ENCODE measurements at regions not wholly inside any gene's neighbourhood (a gene's known extent, or its start where the extent isn't known, plus 50 kb on each side); places are given as distances from the start of the nearest gene placed in this dataset.
A peak's percentile ranks its signal among the peaks of the same experiment; 100 is the strongest.

DNA sequence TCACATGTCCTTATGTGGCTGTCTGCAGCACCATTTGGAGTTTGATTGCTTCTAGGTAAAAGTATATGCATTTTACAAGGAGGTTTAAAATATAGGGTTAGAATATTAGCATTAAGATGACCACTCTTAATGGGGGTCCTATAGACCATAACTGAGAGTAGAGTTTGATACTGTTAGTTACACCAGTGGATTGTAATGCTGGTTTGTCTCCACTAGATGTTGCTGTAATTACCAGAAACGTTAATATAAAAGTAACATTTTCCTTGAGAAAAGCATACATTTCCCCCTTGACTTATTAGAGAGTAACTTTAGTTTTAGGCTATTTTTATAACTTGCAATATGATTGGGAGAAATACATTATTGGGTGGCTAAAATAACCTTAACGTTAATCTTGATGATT, 93.0 kb downstream of the ZXDA start:
- DNase-seq, result peak; percentile 15
- Histone ChIP-seq H4K20me1 (ENCODE audit: insufficient read depth) (no peaks in the 10 kb centered on the region), H3K27ac (no peak overlapping the region), H2AFZ (no peak overlapping the region), H3K9me2 (ENCODE audit: insufficient read depth) (no peaks in the 10 kb centered on the region), H3K79me2 (ENCODE audit: insufficient read depth) (no peaks in the 10 kb centered on the region), H3K4me3 (no peak overlapping the region), H3K9me3 (ENCODE audit: low read depth) (no peaks in the 10 kb centered on the region), H3K4me2 (ENCODE audit: unreplicated experiment) (no peak overlapping the region), H3K9ac (no peak overlapping the region), H3K4me1 (ENCODE audit: insufficient read depth) (0 out of 2 replicates have a peak, but pooled peaks cover 4% of the 10 kb centered on the region), H3K27me3 (replicated peaks; ENCODE audit: insufficient read depth) (no peaks in the 10 kb centered on the region), H3K36me3 (ENCODE audit: low read depth) (no peaks in the 10 kb centered on the region), H3F3A (ENCODE audit: insufficient read depth) (no peaks in the 10 kb centered on the region)
- 11 to 29% methylated on average over 2 of the region's 2 CpGs for WGBS, 2 experiments (ENCODE audit: low coverage in 1 of 2, low lambda C conversion rate in 2 of 2, missing lambda C conversion rate in 2 of 2)
- in situ Hi-C loops (cut with MboI), result loop anchor here (10.0 to 25.0 kb wide), 3 partner anchors 117 to 255 kb away; no protein-coding TSS in a partner anchor
- TF ChIP-seq EZH2phosphoT487 (IDR thresholded peaks at IDR 0.05; ENCODE audit: insufficient read depth, low read depth) (no peak), EZH2 (IDR thresholded peaks at IDR 0.05; ENCODE audit: insufficient read depth, poor library complexity, severe bottlenecking) (no peak)

DNA sequence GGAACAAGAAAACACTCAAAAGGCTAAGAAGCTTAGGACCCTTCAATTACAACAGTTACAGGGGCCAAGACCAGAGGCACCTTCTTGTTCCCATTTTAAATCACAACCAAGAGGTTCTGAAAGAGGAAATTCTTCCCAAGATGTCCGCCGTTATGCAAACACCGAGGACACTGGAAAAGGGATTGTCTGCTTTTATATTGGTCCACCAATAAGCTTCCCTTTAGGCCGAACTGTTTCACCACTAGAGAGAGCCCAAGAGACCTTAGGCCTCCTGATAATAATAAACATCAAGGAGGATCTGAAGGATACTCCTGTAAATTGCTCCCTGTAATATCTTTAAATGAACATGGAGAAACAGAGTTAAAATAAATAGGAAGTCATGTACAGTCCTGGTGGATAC, 92.6 kb upstream of the NLRP2B start:
- WGBS, 2 experiments (ENCODE audit: low coverage in 1 of 2, low lambda C conversion rate in 2 of 2, missing lambda C conversion rate in 2 of 2), result 58 to 65% methylated on average over 4 of the region's 4 CpGs
- H3F3A ChIP-seq (ENCODE audit: insufficient read depth), result no peaks in the 10 kb centered on the region
- no peaks in the 10 kb centered on the region for H3K9me2 ChIP-seq (ENCODE audit: insufficient read depth)
- no peak overlapping the region for H3K9ac ChIP-seq
- in situ Hi-C loops (cut with MboI), result no loop called here
- no peak overlapping the region for H3K4me3 ChIP-seq
- H3K79me2 ChIP-seq (ENCODE audit: insufficient read depth), result no peaks in the 10 kb centered on the region
- DNase-seq, result peak; percentile 6
- H3K27me3 ChIP-seq (replicated peaks; ENCODE audit: insufficient read depth), result no peaks in the 10 kb centered on the region
- H3K4me1 ChIP-seq (ENCODE audit: insufficient read depth), result no peaks in the 10 kb centered on the region
- H3K9me3 ChIP-seq (ENCODE audit: low read depth), result no peaks in the 10 kb centered on the region
- H3K27ac ChIP-seq, result no peak overlapping the region
- H3K4me2 ChIP-seq (ENCODE audit: unreplicated experiment), result no peak overlapping the region
- no peaks in the 10 kb centered on the region for H3K36me3 ChIP-seq (ENCODE audit: low read depth)
- TF ChIP-seq EZH2phosphoT487 (IDR thresholded peaks at IDR 0.05; ENCODE audit: insufficient read depth, low read depth), result no peak
- no peak for TF ChIP-seq EZH2 (IDR thresholded peaks at IDR 0.05; ENCODE audit: insufficient read depth, poor library complexity, severe bottlenecking)
- H2AFZ ChIP-seq, result no peak overlapping the region
- no peaks in the 10 kb centered on the region for H4K20me1 ChIP-seq (ENCODE audit: insufficient read depth)

DNA sequence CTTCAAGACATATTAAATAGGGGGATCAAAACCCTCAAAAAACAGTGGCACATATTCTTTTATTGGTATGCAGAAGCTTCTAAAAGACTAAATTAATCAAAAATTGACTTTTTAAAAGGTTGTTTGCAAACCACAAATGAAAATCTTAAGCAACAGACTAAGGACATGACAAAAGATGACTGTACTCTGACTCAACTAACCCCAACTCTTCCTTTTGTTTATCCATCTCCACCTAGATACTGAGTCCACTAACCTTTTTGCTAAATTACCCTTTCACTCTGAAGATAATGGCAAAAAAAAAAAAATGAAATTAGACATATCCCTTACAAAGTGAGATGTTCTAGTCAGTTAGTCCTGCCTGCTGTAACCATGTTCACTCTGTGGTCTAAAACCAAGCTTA, 91.6 kb upstream of the NLRP2B start:
- no peak overlapping the region for H3K4me2 ChIP-seq (ENCODE audit: unreplicated experiment)
- H3K27me3 ChIP-seq (replicated peaks; ENCODE audit: insufficient read depth), result no peaks in the 10 kb centered on the region
- no peak overlapping the region for H3K27ac ChIP-seq
- H3K79me2 ChIP-seq (ENCODE audit: insufficient read depth), result no peaks in the 10 kb centered on the region
- no peak overlapping the region for H2AFZ ChIP-seq
- H3K36me3 ChIP-seq (ENCODE audit: low read depth), result no peaks in the 10 kb centered on the region
- no peaks in the 10 kb centered on the region for H3K9me3 ChIP-seq (ENCODE audit: low read depth)
- TF ChIP-seq EZH2 (IDR thresholded peaks at IDR 0.05; ENCODE audit: insufficient read depth, poor library complexity, severe bottlenecking) (no peak), EZH2phosphoT487 (IDR thresholded peaks at IDR 0.05; ENCODE audit: insufficient read depth, low read depth) (no peak)
- peak; percentile 27 for DNase-seq
- no peak overlapping the region for H3K9ac ChIP-seq
- no peaks in the 10 kb centered on the region for H4K20me1 ChIP-seq (ENCODE audit: insufficient read depth)
- in situ Hi-C loops (cut with MboI), result no loop called here
- no peaks in the 10 kb centered on the region for H3K4me1 ChIP-seq (ENCODE audit: insufficient read depth)
- no peaks in the 10 kb centered on the region for H3F3A ChIP-seq (ENCODE audit: insufficient read depth)
- H3K9me2 ChIP-seq (ENCODE audit: insufficient read depth), result no peaks in the 10 kb centered on the region
- H3K4me3 ChIP-seq, result no peak overlapping the region

DNA sequence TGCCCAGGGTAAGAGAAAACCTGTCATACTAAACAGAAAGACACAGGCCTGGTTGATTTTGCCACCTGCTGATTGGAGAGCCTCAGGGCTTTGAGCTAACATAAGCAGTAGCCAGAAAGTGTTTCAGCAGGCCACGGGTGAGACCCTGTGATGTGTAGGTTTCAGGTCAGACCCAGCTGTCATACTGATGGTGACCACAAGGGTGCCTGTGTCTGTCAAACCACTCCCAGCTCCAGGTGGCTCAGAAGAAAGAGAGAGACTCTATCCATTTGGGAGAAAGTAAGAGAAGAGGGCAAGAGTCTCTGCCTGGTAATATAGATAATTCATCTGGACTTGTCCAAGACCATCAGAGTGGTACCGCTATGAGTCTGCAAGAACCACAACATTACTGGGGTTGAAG, 72.8 kb upstream of the NLRP2B start:
- no peak overlapping the region for H3K27ac ChIP-seq
- DNase-seq, result no peak
- H3K36me3 ChIP-seq (ENCODE audit: low read depth), result no peaks in the 10 kb centered on the region
- H3K27me3 ChIP-seq (replicated peaks; ENCODE audit: insufficient read depth), result no peaks in the 10 kb centered on the region
- H2AFZ ChIP-seq, result no peak overlapping the region
- WGBS, 2 experiments (ENCODE audit: low coverage in 1 of 2, low lambda C conversion rate in 2 of 2, missing lambda C conversion rate in 2 of 2), result 32 to 69% methylated on average over 2 of the region's 2 CpGs
- no peaks in the 10 kb centered on the region for H4K20me1 ChIP-seq (ENCODE audit: insufficient read depth)
- no peaks in the 10 kb centered on the region for H3K9me3 ChIP-seq (ENCODE audit: low read depth)
- in situ Hi-C loops (cut with MboI), result no loop called here
- no peaks in the 10 kb centered on the region for H3K4me1 ChIP-seq (ENCODE audit: insufficient read depth)
- H3K4me3 ChIP-seq, result no peak overlapping the region
- no peak overlapping the region for H3K9ac ChIP-seq
- H3F3A ChIP-seq (ENCODE audit: insufficient read depth), result no peaks in the 10 kb centered on the region
- TF ChIP-seq EZH2phosphoT487 (IDR thresholded peaks at IDR 0.05; ENCODE audit: insufficient read depth, low read depth), result no peak
- TF ChIP-seq EZH2 (IDR thresholded peaks at IDR 0.05; ENCODE audit: insufficient read depth, poor library complexity, severe bottlenecking), result no peak
- H3K9me2 ChIP-seq (ENCODE audit: insufficient read depth), result no peaks in the 10 kb centered on the region
- H3K79me2 ChIP-seq (ENCODE audit: insufficient read depth), result no peaks in the 10 kb centered on the region
- H3K4me2 ChIP-seq (ENCODE audit: unreplicated experiment), result no peak overlapping the region

- Histone ChIP-seq H3K9me3 (ENCODE audit: low read depth) (no peaks in the 10 kb centered on the region), H2AFZ (no peak overlapping the region), H3K27ac (no peak overlapping the region), H3F3A (ENCODE audit: insufficient read depth) (no peaks in the 10 kb centered on the region), H3K36me3 (ENCODE audit: low read depth) (no peaks in the 10 kb centered on the region), H3K79me2 (ENCODE audit: insufficient read depth) (no peaks in the 10 kb centered on the region), H3K4me1 (ENCODE audit: insufficient read depth) (no peaks in the 10 kb centered on the region), H3K4me3 (no peak overlapping the region), H3K9me2 (ENCODE audit: insufficient read depth) (no peaks in the 10 kb centered on the region), H3K9ac (no peak overlapping the region), H3K27me3 (replicated peaks; ENCODE audit: insufficient read depth) (no peaks in the 10 kb centered on the region), H3K4me2 (ENCODE audit: unreplicated experiment) (no peak overlapping the region), H4K20me1 (ENCODE audit: insufficient read depth) (no peaks in the 10 kb centered on the region)
- in situ Hi-C loops (cut with MboI), result no loop called here
- 0 to 16% methylated on average over 1 to 2 of the region's 2 CpGs for WGBS, 2 experiments (ENCODE audit: low coverage in 1 of 2, low lambda C conversion rate in 2 of 2, missing lambda C conversion rate in 2 of 2)
- TF ChIP-seq EZH2 (IDR thresholded peaks at IDR 0.05; ENCODE audit: insufficient read depth, poor library complexity, severe bottlenecking) (no peak), EZH2phosphoT487 (IDR thresholded peaks at IDR 0.05; ENCODE audit: insufficient read depth, low read depth) (no peak)
- no peak for DNase-seq
These were observed 61.0 kb upstream of the NLRP2B start for GRCh38 chrX:57741107-57741506.
